ENCODE measurements at regions not wholly inside any gene's neighbourhood (a gene's known extent, or its start where the extent isn't known, plus 50 kb on each side); places are given as distances from the start of the nearest gene placed in this dataset.

- Histone ChIP-seq H3K4me1 (ENCODE audit: control insufficient read depth in 1 of 2, insufficient read depth in 1 of 2, low read depth in 1 of 2, low read length in 1 of 2) (no peaks in the 10 kb centered on the region), H3K27ac (no peak overlapping the region), H3K9me3 (no peaks in the 10 kb centered on the region), H3K27me3 (no peaks in the 10 kb centered on the region), H3K36me3 (no peaks in the 10 kb centered on the region), H3K4me3 (ENCODE audit: low read depth in 1 of 2, low read length in 1 of 2) (no peak overlapping the region)
- no peak for TF ChIP-seq CTCF (IDR thresholded peaks at IDR 0.05)
Measured at GRCh38 chr5:154631141-154631540, 124.0 kb upstream of the LARP1 start.

DNA sequence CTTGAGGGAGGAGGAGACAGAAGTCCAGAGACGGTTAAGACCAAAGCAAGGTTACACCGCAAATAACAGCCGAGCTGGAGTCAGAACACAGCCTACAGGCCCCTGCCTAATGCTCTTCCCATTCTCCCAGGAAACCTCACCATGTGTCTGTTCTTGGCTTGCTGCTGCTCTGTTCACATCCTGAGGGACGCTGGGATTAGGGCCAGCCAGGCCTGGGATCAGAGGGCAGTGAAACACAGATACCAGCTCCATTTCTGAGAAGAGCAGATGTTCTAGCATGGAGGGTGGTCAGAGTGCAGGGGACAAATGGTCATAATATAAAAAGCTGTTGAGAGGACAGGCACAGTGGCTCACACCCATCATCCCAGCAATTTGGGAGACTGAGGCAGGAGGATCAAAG, 124.8 kb upstream of the LARP1 start:
- TF ChIP-seq CTCF (IDR thresholded peaks at IDR 0.05), result no peak
- no peaks in the 10 kb centered on the region for H3K36me3 ChIP-seq
- no peaks in the 10 kb centered on the region for H3K4me1 ChIP-seq (ENCODE audit: control insufficient read depth in 1 of 2, insufficient read depth in 1 of 2, low read depth in 1 of 2, low read length in 1 of 2)
- no peak overlapping the region for H3K4me3 ChIP-seq (ENCODE audit: low read depth in 1 of 2, low read length in 1 of 2)
- H3K27ac ChIP-seq, result no peak overlapping the region
- no peaks in the 10 kb centered on the region for H3K27me3 ChIP-seq
- no peaks in the 10 kb centered on the region for H3K9me3 ChIP-seq

GRCh38 chr5:154628685-154629084, 126.5 kb upstream of the LARP1 start:
- no peak overlapping the region for H3K4me3 ChIP-seq (ENCODE audit: low read depth in 1 of 2, low read length in 1 of 2)
- no peak overlapping the region for H3K27ac ChIP-seq
- H3K4me1 ChIP-seq (ENCODE audit: control insufficient read depth in 1 of 2, insufficient read depth in 1 of 2, low read depth in 1 of 2, low read length in 1 of 2), result no peaks in the 10 kb centered on the region
- H3K36me3 ChIP-seq, result no peaks in the 10 kb centered on the region
- no peaks in the 10 kb centered on the region for H3K9me3 ChIP-seq
- TF ChIP-seq CTCF (IDR thresholded peaks at IDR 0.05), result no peak
- H3K27me3 ChIP-seq, result peaks cover 6% of the 10 kb centered on the region

DNA sequence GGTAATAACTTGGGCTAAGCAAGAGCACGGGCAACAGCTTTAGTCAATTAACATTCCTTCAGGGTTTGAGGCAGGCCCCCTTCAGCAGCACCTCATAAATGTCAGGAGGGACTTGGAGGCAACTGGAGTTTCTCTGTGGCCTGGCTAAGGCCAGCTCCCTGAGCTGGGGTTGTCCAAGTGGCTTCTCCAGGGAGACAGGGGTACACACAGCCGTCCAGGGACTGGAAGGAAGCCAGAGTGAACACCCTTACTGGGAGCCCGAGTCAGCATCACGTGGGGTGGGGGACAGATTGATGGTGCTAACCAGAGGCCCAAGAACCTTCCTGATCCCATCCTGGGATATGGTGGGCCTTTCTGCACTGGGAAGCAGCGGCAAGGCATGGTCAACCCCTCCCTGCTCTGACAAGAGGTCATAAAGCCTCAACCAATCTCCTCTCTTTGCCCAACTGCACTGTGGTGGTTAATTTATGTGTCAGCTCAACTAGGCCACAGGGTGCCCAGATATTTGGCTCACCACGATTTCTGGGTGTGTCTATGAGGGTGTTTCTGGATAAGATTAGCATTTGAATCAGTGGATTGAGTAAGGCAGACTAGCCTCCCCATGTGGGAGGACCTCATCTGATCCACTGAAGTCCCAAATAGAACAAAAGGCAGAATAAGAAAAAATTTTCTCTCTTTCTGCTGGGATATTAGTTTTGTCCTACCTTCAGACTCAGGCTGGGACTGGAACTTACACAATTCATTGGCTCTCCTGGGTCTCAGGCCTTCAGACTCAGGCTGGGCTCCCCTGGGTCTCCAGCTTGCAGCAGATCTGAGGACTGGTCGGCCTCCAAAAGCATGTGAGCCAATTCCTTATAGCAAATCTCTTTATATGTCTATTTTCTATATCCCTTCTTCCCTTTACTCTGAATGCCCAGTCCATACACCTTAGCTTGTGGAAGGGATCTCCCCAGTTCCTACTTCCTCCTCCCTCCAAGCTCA, 127.2 kb upstream of the LARP1 start:
- Histone ChIP-seq H3K4me1 (ENCODE audit: control insufficient read depth in 1 of 2, insufficient read depth in 1 of 2, low read depth in 1 of 2, low read length in 1 of 2) (no peaks in the 10 kb centered on the region), H3K27me3 (peaks cover 9% of the 10 kb centered on the region), H3K4me3 (ENCODE audit: low read depth in 1 of 2, low read length in 1 of 2) (no peak overlapping the region), H3K27ac (no peak overlapping the region), H3K9me3 (no peaks in the 10 kb centered on the region), H3K36me3 (no peaks in the 10 kb centered on the region)
- no peak for TF ChIP-seq CTCF (IDR thresholded peaks at IDR 0.05)

GRCh38 chr5:154626876-154627557, 128.2 kb upstream of the LARP1 start:
- no peaks in the 10 kb centered on the region for H3K36me3 ChIP-seq
- H3K27ac ChIP-seq, result no peak overlapping the region
- TF ChIP-seq CTCF (IDR thresholded peaks at IDR 0.05), result no peak
- H3K4me1 ChIP-seq (ENCODE audit: control insufficient read depth in 1 of 2, insufficient read depth in 1 of 2, low read depth in 1 of 2, low read length in 1 of 2), result no peaks in the 10 kb centered on the region
- no peaks in the 10 kb centered on the region for H3K9me3 ChIP-seq
- H3K27me3 ChIP-seq, result peaks cover 9% of the 10 kb centered on the region
- H3K4me3 ChIP-seq (ENCODE audit: low read depth in 1 of 2, low read length in 1 of 2), result no peak overlapping the region
